ENCODE measurements at regions not wholly inside any gene's neighbourhood (a gene's known extent, or its start where the extent isn't known, plus 50 kb on each side); places are given as distances from the start of the nearest gene placed in this dataset.

- H3K9ac ChIP-seq (ENCODE audit: insufficient read depth in 1 of 2, low read length in 2 of 2) = no peak overlapping the region
- H3K27ac ChIP-seq (ENCODE audit: low read depth in 1 of 2, low read length in 1 of 2) = no peak overlapping the region
- H3K4me1 ChIP-seq (ENCODE audit: control insufficient read depth in 5 of 5, insufficient read depth in 5 of 5, low read length in 5 of 5) = peaks cover 0 to 10% (median 0%) of the 10 kb centered on the region in 5 donors
- no peaks in the 10 kb centered on the region for H3K27me3 ChIP-seq (ENCODE audit: control insufficient read depth in 3 of 3, insufficient read depth in 3 of 3, low read length in 2 of 3)
- DNase-seq = no peak
- no peak for TF ChIP-seq CTCF (IDR thresholded peaks at IDR 0.05; ENCODE audit: control extremely low read depth, extremely low read depth)
- H3K36me3 ChIP-seq (ENCODE audit: control insufficient read depth in 4 of 4, insufficient read depth in 4 of 4, low read length in 4 of 4) = no peaks in the 10 kb centered on the region
- no peak for ATAC-seq (ENCODE audit: insufficient read depth, low FRiP score)
- no peak overlapping the region for H3K4me3 ChIP-seq
- H3K9me3 ChIP-seq (ENCODE audit: control insufficient read depth in 4 of 4, insufficient read depth in 3 of 4, low read length in 3 of 4) = no peaks in the 10 kb centered on the region
Observed at GRCh38 chr2:186065491-186065890, 326.9 kb downstream of the FSIP2 start.

DNA sequence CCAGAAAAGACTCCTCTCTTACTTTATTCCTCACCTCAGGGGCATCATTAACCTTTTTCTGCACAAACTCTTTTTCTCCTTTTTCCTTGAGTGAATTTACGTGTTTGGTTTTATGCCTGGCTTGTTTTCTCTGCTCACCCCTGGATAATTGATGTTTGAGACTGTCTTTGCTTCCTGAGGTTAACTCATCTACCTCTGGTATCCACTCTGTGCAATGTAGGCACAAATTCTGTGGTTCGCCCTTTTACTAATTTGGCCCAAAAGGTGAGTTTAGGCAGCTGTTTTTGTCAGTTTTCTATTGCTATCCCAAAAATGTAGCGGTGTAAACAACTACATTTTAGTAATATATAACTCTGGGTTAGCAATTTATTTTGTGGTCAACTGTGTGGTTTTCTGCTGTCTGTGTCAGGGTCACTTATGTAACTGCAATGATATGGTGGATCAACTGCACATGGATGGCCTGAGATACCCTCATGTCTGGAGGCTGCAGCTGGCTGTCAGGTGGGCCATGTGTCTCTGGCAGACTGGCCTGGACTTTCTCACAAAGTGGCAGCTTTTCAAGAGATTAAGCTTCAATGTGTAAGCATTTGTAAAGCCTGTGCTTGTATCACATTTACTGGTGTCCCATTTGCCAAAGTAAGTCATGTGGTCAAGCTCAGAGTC is 329.7 kb downstream of the FSIP2 start:
- H3K27ac ChIP-seq (ENCODE audit: low read depth in 1 of 2, low read length in 1 of 2) = no peak overlapping the region
- ATAC-seq (ENCODE audit: insufficient read depth, low FRiP score) = no peak
- no peak overlapping the region for H3K9ac ChIP-seq (ENCODE audit: insufficient read depth in 1 of 2, low read length in 2 of 2)
- H3K27me3 ChIP-seq (ENCODE audit: control insufficient read depth in 3 of 3, insufficient read depth in 3 of 3, low read length in 2 of 3) = no peaks in the 10 kb centered on the region
- H3K4me3 ChIP-seq = no peak overlapping the region
- H3K9me3 ChIP-seq (ENCODE audit: control insufficient read depth in 4 of 4, insufficient read depth in 3 of 4, low read length in 3 of 4) = no peaks in the 10 kb centered on the region
- no peak for TF ChIP-seq CTCF (IDR thresholded peaks at IDR 0.05; ENCODE audit: control extremely low read depth, extremely low read depth)
- 94 to 95% methylated on average over 3 of the region's 3 CpGs for WGBS, 2 donors
- no peaks in the 10 kb centered on the region for H3K36me3 ChIP-seq (ENCODE audit: control insufficient read depth in 4 of 4, insufficient read depth in 4 of 4, low read length in 4 of 4)
- peaks cover 0 to 3% (median 0%) of the 10 kb centered on the region in 5 donors for H3K4me1 ChIP-seq (ENCODE audit: control insufficient read depth in 5 of 5, insufficient read depth in 5 of 5, low read length in 5 of 5)
- no peak for DNase-seq

GRCh38 chr2:186069676-186070075 is 331.1 kb downstream of the FSIP2 start:
- Histone ChIP-seq H3K4me3 (no peak overlapping the region), H3K9me3 (ENCODE audit: control insufficient read depth in 4 of 4, insufficient read depth in 3 of 4, low read length in 3 of 4) (no peaks in the 10 kb centered on the region), H3K27ac (ENCODE audit: low read depth in 1 of 2, low read length in 1 of 2) (no peak overlapping the region), H3K4me1 (ENCODE audit: control insufficient read depth in 5 of 5, insufficient read depth in 5 of 5, low read length in 5 of 5) (peaks cover 0 to 3% (median 0%) of the 10 kb centered on the region in 5 donors), H3K36me3 (ENCODE audit: control insufficient read depth in 4 of 4, insufficient read depth in 4 of 4, low read length in 4 of 4) (no peaks in the 10 kb centered on the region), H3K27me3 (ENCODE audit: control insufficient read depth in 3 of 3, insufficient read depth in 3 of 3, low read length in 2 of 3) (no peaks in the 10 kb centered on the region), H3K9ac (ENCODE audit: insufficient read depth in 1 of 2, low read length in 2 of 2) (no peak overlapping the region)
- no peak for TF ChIP-seq CTCF (IDR thresholded peaks at IDR 0.05; ENCODE audit: control extremely low read depth, extremely low read depth)
- DNase-seq = no peak
- 89 to 93% methylated on average over 2 of the region's 2 CpGs for WGBS, 2 donors
- ATAC-seq (ENCODE audit: insufficient read depth, low FRiP score) = no peak

DNA sequence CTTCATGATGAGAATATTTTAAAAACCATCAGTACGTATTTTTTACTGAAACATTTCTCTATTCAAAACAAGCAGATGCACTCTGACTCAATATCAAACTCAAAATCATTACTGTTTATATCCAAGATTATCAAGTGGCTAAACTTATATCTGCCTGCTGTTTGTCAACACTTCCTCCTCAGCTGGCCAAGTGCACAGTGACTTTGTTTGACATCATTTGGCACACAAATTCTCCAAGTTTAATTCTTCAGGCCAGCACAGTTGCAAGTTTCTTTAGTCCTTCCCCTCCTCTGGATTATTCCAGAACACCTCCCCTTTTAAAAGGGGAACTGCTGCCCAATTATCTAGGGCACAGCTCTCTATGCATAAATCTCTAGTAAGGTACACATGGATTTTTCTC is 346.6 kb downstream of the FSIP2 start:
- Histone ChIP-seq H3K27ac (ENCODE audit: low read depth in 1 of 2, low read length in 1 of 2) (no peak overlapping the region), H3K9ac (ENCODE audit: insufficient read depth in 1 of 2, low read length in 2 of 2) (no peak overlapping the region), H3K27me3 (ENCODE audit: control insufficient read depth in 3 of 3, insufficient read depth in 3 of 3, low read length in 2 of 3) (no peaks in the 10 kb centered on the region), H3K36me3 (ENCODE audit: control insufficient read depth in 4 of 4, insufficient read depth in 4 of 4, low read length in 4 of 4) (peaks cover 0 to 4% (median 0%) of the 10 kb centered on the region in 4 donors), H3K4me1 (ENCODE audit: control insufficient read depth in 5 of 5, insufficient read depth in 5 of 5, low read length in 5 of 5) (peaks cover 0 to 8% (median 0%) of the 10 kb centered on the region in 5 donors), H3K4me3 (no peak overlapping the region), H3K9me3 (ENCODE audit: control insufficient read depth in 4 of 4, insufficient read depth in 3 of 4, low read length in 3 of 4) (no peaks in the 10 kb centered on the region)
- TF ChIP-seq CTCF (IDR thresholded peaks at IDR 0.05; ENCODE audit: control extremely low read depth, extremely low read depth) = no peak
- 64 to 88% methylated on average over 1 of the region's 1 CpG for WGBS, 2 donors
- DNase-seq (peak in 2 of 3 donors; percentile 33 to 52), ATAC-seq (ENCODE audit: insufficient read depth, low FRiP score) (no peak)

Measured in lung (tissue), 11 donors.